ENCODE measurements at regions not wholly inside any gene's neighbourhood (a gene's known extent, or its start where the extent isn't known, plus 50 kb on each side); places are given as distances from the start of the nearest gene placed in this dataset.

GRCh38 chr6:147095316-147095715, 108.9 kb upstream of the STXBP5 start:
- TF ChIP-seq, protein P1, sequence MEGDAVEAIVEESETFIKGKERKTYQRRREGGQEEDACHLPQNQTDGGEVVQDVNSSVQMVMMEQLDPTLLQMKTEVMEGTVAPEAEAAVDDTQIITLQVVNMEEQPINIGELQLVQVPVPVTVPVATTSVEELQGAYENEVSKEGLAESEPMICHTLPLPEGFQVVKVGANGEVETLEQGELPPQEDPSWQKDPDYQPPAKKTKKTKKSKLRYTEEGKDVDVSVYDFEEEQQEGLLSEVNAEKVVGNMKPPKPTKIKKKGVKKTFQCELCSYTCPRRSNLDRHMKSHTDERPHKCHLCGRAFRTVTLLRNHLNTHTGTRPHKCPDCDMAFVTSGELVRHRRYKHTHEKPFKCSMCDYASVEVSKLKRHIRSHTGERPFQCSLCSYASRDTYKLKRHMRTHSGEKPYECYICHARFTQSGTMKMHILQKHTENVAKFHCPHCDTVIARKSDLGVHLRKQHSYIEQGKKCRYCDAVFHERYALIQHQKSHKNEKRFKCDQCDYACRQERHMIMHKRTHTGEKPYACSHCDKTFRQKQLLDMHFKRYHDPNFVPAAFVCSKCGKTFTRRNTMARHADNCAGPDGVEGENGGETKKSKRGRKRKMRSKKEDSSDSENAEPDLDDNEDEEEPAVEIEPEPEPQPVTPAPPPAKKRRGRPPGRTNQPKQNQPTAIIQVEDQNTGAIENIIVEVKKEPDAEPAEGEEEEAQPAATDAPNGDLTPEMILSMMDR (conservative IDR thresholded peaks at IDR 0.05; ENCODE audit: low read length) = no peak
- BruUV-seq (replicated peaks) = no TSS peak
- no peaks in the 10 kb centered on the region for H3K36me3 ChIP-seq (ENCODE audit: insufficient read depth, low read length)
- no peak overlapping the region for H3K27ac ChIP-seq (ENCODE audit: low read depth, low read length, poor library complexity, severe bottlenecking)
- H4K20me1 ChIP-seq (ENCODE audit: insufficient read depth, low read length) = no peaks in the 10 kb centered on the region
- no peak overlapping the region for H2AFZ ChIP-seq (ENCODE audit: low read length)
- H3K9me3 ChIP-seq (ENCODE audit: low read length) = no peaks in the 10 kb centered on the region
- H3K9me2 ChIP-seq (ENCODE audit: insufficient read depth, low read length) = no peaks in the 10 kb centered on the region
- POLR2A ChIA-PET = no interaction called here
- intact Hi-C loops (cut with micrococcal nuclease; ENCODE audit: unreplicated experiment) = no loop called here
- CTCF ChIA-PET (ENCODE audit: unreplicated experiment) = no interaction called here
- H3K4me2 ChIP-seq (ENCODE audit: low read length) = no peak overlapping the region
- H3K79me2 ChIP-seq (ENCODE audit: insufficient read depth, low read depth, low read length) = no peaks in the 10 kb centered on the region
- no peak for DNase-seq (ENCODE audit: low spot score)
- H3K4me1 ChIP-seq (ENCODE audit: insufficient read depth, low read length, poor library complexity, severe bottlenecking) = no peaks in the 10 kb centered on the region
- no peak overlapping the region for H3K4me3 ChIP-seq (ENCODE audit: low read depth, low read length, poor library complexity, severe bottlenecking)

DNA sequence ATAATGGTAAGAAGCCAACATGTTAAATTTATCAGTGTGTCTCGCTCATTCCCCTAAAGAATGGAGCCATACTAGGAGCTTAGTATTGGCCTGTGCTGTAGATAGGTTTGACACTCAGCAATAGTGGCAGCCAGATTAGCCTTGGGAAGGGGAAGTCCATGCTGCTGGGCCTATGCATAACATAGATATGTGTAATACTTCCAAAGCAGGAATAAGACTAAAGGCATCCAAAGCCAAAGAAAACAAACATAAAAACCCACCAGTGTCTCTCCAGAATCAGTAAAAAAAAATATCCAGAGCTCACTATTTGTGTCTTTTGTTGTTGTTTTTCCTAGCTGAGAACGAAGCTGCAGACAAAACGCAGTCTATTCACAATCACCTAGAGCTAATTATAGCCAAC, 104.2 kb upstream of the STXBP5 start:
- Histone ChIP-seq H3K4me3 (ENCODE audit: low read depth, low read length, poor library complexity, severe bottlenecking) (no peak overlapping the region), H2AFZ (ENCODE audit: low read length) (no peak overlapping the region), H3K4me1 (ENCODE audit: insufficient read depth, low read length, poor library complexity, severe bottlenecking) (no peaks in the 10 kb centered on the region), H4K20me1 (ENCODE audit: insufficient read depth, low read length) (no peaks in the 10 kb centered on the region), H3K27ac (ENCODE audit: low read depth, low read length, poor library complexity, severe bottlenecking) (no peak overlapping the region), H3K79me2 (ENCODE audit: insufficient read depth, low read depth, low read length) (no peaks in the 10 kb centered on the region), H3K36me3 (ENCODE audit: insufficient read depth, low read length) (no peaks in the 10 kb centered on the region), H3K4me2 (ENCODE audit: low read length) (no peak overlapping the region), H3K9me2 (ENCODE audit: insufficient read depth, low read length) (no peaks in the 10 kb centered on the region), H3K9me3 (ENCODE audit: low read length) (no peaks in the 10 kb centered on the region)
- intact Hi-C loops (cut with micrococcal nuclease; ENCODE audit: unreplicated experiment) = no loop called here
- no TSS peak for BruUV-seq (replicated peaks)
- TF ChIP-seq, protein P1 (conservative IDR thresholded peaks at IDR 0.05; ENCODE audit: low read length) = no peak
- no peak for TF ChIP-seq EZH2phosphoT487 (IDR thresholded peaks at IDR 0.05; ENCODE audit: borderline replicate concordance, low read depth, low read length)
- ChIA-PET CTCF (ENCODE audit: unreplicated experiment) (no interaction called here), POLR2A (interaction anchor here (0.6 to 0.7 kb wide), 4 partner anchors 26 to 1024 kb away, joined by 3 read pairs; no protein-coding TSS in a partner anchor)
- no peak for DNase-seq (ENCODE audit: low spot score)

DNA sequence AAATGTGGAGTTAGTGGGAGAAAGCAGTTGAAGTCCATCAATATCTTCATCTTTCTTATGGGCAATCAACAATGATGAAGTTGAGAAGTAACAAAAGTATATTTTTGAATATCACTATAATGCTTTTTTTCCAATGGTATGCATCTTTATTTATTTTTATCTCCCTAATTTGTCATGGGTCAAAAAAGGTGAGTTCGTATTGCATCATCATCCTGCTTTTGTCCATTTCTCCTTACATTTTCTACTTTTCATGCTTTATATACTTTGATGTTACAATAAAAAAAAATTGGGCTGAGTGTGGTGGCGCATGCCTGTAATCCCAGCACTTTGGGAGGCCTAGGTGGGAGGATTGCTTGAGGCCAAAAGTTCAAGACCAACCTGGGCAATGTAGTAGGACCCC, 101.2 kb upstream of the STXBP5 start:
- Histone ChIP-seq H3K9me3 (ENCODE audit: low read length) (no peaks in the 10 kb centered on the region), H3K36me3 (ENCODE audit: insufficient read depth, low read length) (no peaks in the 10 kb centered on the region), H3K9me2 (ENCODE audit: insufficient read depth, low read length) (no peaks in the 10 kb centered on the region), H4K20me1 (ENCODE audit: insufficient read depth, low read length) (no peaks in the 10 kb centered on the region), H3K4me1 (ENCODE audit: insufficient read depth, low read length, poor library complexity, severe bottlenecking) (no peaks in the 10 kb centered on the region), H3K79me2 (ENCODE audit: insufficient read depth, low read depth, low read length) (no peaks in the 10 kb centered on the region), H3K4me3 (ENCODE audit: low read depth, low read length, poor library complexity, severe bottlenecking) (no peak overlapping the region), H3K4me2 (ENCODE audit: low read length) (no peak overlapping the region), H3K27ac (ENCODE audit: low read depth, low read length, poor library complexity, severe bottlenecking) (no peak overlapping the region), H2AFZ (ENCODE audit: low read length) (no peak overlapping the region)
- intact Hi-C loops (cut with micrococcal nuclease; ENCODE audit: unreplicated experiment) = no loop called here
- BruUV-seq (replicated peaks) = no TSS peak
- DNase-seq (ENCODE audit: low spot score) = no peak
- TF ChIP-seq EZH2phosphoT487 (IDR thresholded peaks at IDR 0.05; ENCODE audit: borderline replicate concordance, low read depth, low read length) = no peak
- TF ChIP-seq, protein P1 (conservative IDR thresholded peaks at IDR 0.05; ENCODE audit: low read length) = no peak
- ChIA-PET CTCF (ENCODE audit: unreplicated experiment) (no interaction called here), POLR2A (no interaction called here)
